HCT116 (cell line): ENCODE measurements at regions not wholly inside any gene's neighbourhood (a gene's known extent, or its start where the extent isn't known, plus 50 kb on each side); places are given as distances from the start of the nearest gene placed in this dataset.

Source experiments
- ATAC-seq: fragments of 200-7000 bp; cut with Tn5 transposase; 2 replicates; pipeline ENCODE4 v1.9.1; 2020; ENCODE audit warnings: mild to moderate bottlenecking, moderate library complexity
- BruUV-seq: library from RNA; stranded (reverse); fragments of 400-500 nt; replicated peaks from 2 replicates; lab custom pipeline; 2021; lab: Mats Ljungman, UMichigan
- CTCF ChIA-PET: fragments of 300-600 bp; sonication (Branson Sonifier 250); formaldehyde crosslinking; loops from one replicate; lab custom pipeline; 2021; ENCODE audit warnings: antibody characterized with exemption; lab: Charles Lee
- POLR2A ChIA-PET: fragments of 300-600, 350-600 bp; sonication (Branson Sonifier 250); formaldehyde crosslinking; loops from one replicate; lab custom pipeline; 2021; ENCODE audit warnings: antibody characterized with exemption; lab: Charles Lee
- RAD21 ChIA-PET, 2 experiments: fragments of 300-600 bp; sonication (Branson Sonifier 250); formaldehyde crosslinking; loops; one replicate each; lab custom pipeline; 2023; ENCODE audit warnings: low total read pairs in 2 of 2; ENCODE audit not compliant: uncharacterized antibody in 2 of 2, unreplicated experiment in 2 of 2, low non-redundant PET in 1 of 2; lab: Charles Lee
- DNase-seq: peaks from one replicate; pipeline ENCODE4 v3.0.0-alpha.2; 2010; ENCODE audit warnings: low read depth, low spot score
- H2AFZ ChIP-seq: fragments of 200-600 bp; shearing (Covaris generic), sonication (generic); 2 replicates; pipeline ENCODE4 v1.6.1; 2017; ENCODE audit warnings: low read depth, mixed run types, mixed read lengths, antibody characterized with exemption, low read length; ENCODE audit not compliant: poor library complexity, severe bottlenecking
- H3K27ac ChIP-seq: 2 replicates; pipeline ENCODE4 v1.5.1; 2012; ENCODE audit warnings: low read depth, low read length
- H3K27me3 ChIP-seq: fragments of 200-600 bp; sonication (generic); 2 replicates; pipeline ENCODE4 v1.6.1; 2016; ENCODE audit warnings: mixed run types, low read length, mixed read lengths; ENCODE audit not compliant: insufficient read depth
- H3K36me3 ChIP-seq, 2 experiments: fragments of 200-500 bp in 1 of 2; fragments of 200-600 bp in 1 of 2; sonication (Bioruptor generic) in 1 of 2; sonication (generic) in 1 of 2; 2 replicates each; pipeline versions ENCODE4 v1.5.1 to v1.6.1; 2014 to 2016; ENCODE audit warnings: low read length in 2 of 2, inconsistent platforms in 1 of 2, mixed read lengths in 1 of 2, mixed run types in 1 of 2; ENCODE audit not compliant: insufficient read depth in 2 of 2, control insufficient read depth in 1 of 2
- H3K4me1 ChIP-seq, 2 experiments: fragments of 200-600 bp in 1 of 2; sonication (generic) in 1 of 2; 2 replicates each; pipeline versions ENCODE4 v1.5.1 to v1.6.1; 2012 to 2017; ENCODE audit warnings: low read length in 2 of 2, inconsistent platforms in 1 of 2, mild to moderate bottlenecking in 1 of 2, mixed read lengths in 1 of 2, mixed run types in 1 of 2, moderate library complexity in 1 of 2; ENCODE audit not compliant: insufficient read depth in 2 of 2, control insufficient read depth in 1 of 2
- H3K4me2 ChIP-seq: fragments of 200-600 bp; sonication (generic); 2 replicates; pipeline ENCODE4 v1.6.1; 2017; ENCODE audit warnings: mixed run types, low read length, mixed read lengths
- H3K4me3 ChIP-seq, 2 experiments: fragments of 200-600 bp in 1 of 2; sonication (generic) in 1 of 2; replicated peaks in 1 of 2; 2 replicates each; pipeline ENCODE4 v1.5.1; 2011 to 2016; ENCODE audit warnings: low read length in 2 of 2, control low read depth in 1 of 2, low read depth in 1 of 2, mild to moderate bottlenecking in 1 of 2, mixed read lengths in 1 of 2, mixed run types in 1 of 2
- H3K79me2 ChIP-seq: fragments of 200-600 bp; sonication (generic); 2 replicates; pipeline ENCODE4 v1.6.1; 2017; ENCODE audit warnings: mild to moderate bottlenecking, mixed run types, low read length, moderate library complexity, mixed read lengths; ENCODE audit not compliant: insufficient read depth
- H3K9ac ChIP-seq: fragments of 200-600 bp; sonication (generic); 2 replicates; pipeline ENCODE4 v1.6.1; 2016; ENCODE audit warnings: low read length, mixed read lengths
- H3K9me2 ChIP-seq: fragments of 200-600 bp; sonication (generic), shearing (Covaris generic); 2 replicates; pipeline ENCODE4 v1.6.1; 2017; ENCODE audit warnings: mixed run types, mild to moderate bottlenecking, moderate library complexity; ENCODE audit not compliant: insufficient read depth
- H3K9me3 ChIP-seq, 2 experiments: fragments of 200-500 bp in 1 of 2; fragments of 200-600 bp in 1 of 2; sonication (Bioruptor generic) in 1 of 2; sonication (generic) in 1 of 2; 2 replicates each; pipeline ENCODE4 v1.6.1; 2014 to 2017; ENCODE audit warnings: low read length in 2 of 2, mixed read lengths in 2 of 2, inconsistent platforms in 1 of 2, low read depth in 1 of 2, mild to moderate bottlenecking in 1 of 2, mixed run types in 1 of 2, moderate library complexity in 1 of 2; ENCODE audit not compliant: control insufficient read depth in 1 of 2, insufficient read depth in 1 of 2
- H4K20me1 ChIP-seq: fragments of 200-600 bp; sonication (generic), shearing (Covaris generic); 2 replicates; pipeline ENCODE4 v1.6.1; 2017; ENCODE audit warnings: mixed run types, mild to moderate bottlenecking, moderate library complexity; ENCODE audit not compliant: insufficient read depth
- CBX3 ChIP-seq: IDR thresholded peaks from 2 replicates; pipeline ENCODE4 v1.6.1; 2012; ENCODE audit warnings: low read depth
- CEBPB ChIP-seq: IDR thresholded peaks from 2 replicates; pipeline ENCODE4 v1.6.1; 2012; ENCODE audit warnings: low read depth
- EGR1 ChIP-seq: IDR thresholded peaks from 2 replicates; pipeline ENCODE4 v1.6.1; 2012; ENCODE audit warnings: low read depth
- ELF1 ChIP-seq: IDR thresholded peaks from 2 replicates; pipeline ENCODE4 v1.6.1; 2012; ENCODE audit warnings: low read depth, borderline replicate concordance
- EZH2 ChIP-seq: fragments of 200-600 bp; sonication (generic); IDR thresholded peaks from 2 replicates; pipeline ENCODE4 v1.6.1; 2017; ENCODE audit warnings: antibody characterized with exemption, mixed run types
- EZH2phosphoT487 ChIP-seq: fragments of 200-600 bp; IDR thresholded peaks from 2 replicates; pipeline ENCODE4 v1.6.1; 2018; ENCODE audit warnings: antibody characterized with exemption, borderline replicate concordance
- JUND ChIP-seq: IDR thresholded peaks from 2 replicates; pipeline ENCODE4 v1.6.1; 2012
- POLR2A ChIP-seq: IDR thresholded peaks from 2 replicates; pipeline ENCODE4 v1.7.0; 2011; ENCODE audit warnings: borderline replicate concordance; ENCODE audit not compliant: insufficient read depth, insufficient read length; ENCODE audit errors: extremely low read depth
- POLR2AphosphoS5 ChIP-seq: IDR thresholded peaks from 2 replicates; pipeline ENCODE4 v1.6.1; 2011; ENCODE audit warnings: mild to moderate bottlenecking, low read depth, low read length, moderate library complexity
- RAD21 ChIP-seq: IDR thresholded peaks from 2 replicates; pipeline ENCODE4 v1.6.1; 2012; ENCODE audit warnings: low read depth, mild to moderate bottlenecking
- SP1 ChIP-seq: IDR thresholded peaks from 2 replicates; pipeline ENCODE4 v1.6.1; 2012; ENCODE audit warnings: low read depth
- SRF ChIP-seq: IDR thresholded peaks from 2 replicates; pipeline ENCODE4 v1.6.1; 2012; ENCODE audit warnings: low read depth
- TCF7L2 ChIP-seq: IDR thresholded peaks from 2 replicates; pipeline ENCODE4 v1.7.0; 2011; ENCODE audit warnings: borderline replicate concordance, inconsistent platforms; ENCODE audit not compliant: insufficient read depth, insufficient read length; ENCODE audit errors: extremely low read depth
- YY1 ChIP-seq: IDR thresholded peaks from 2 replicates; pipeline ENCODE4 v1.6.1; 2011; ENCODE audit warnings: low read length, low read depth, moderate library complexity, mild to moderate bottlenecking; ENCODE audit not compliant: insufficient replicate concordance; ENCODE audit errors: extremely low read depth
- intact Hi-C: fragments of 100-400 bp; cut with micrococcal nuclease; formaldehyde crosslinking; loops from 2 replicates; pipeline ENCODE4 v1.10.0; 2022
- TF ChIP-seq, protein P1 (sequence below), 3 experiments: fragments of 200-600 bp in 1 of 3; sonication (generic) in 1 of 3; IDR thresholded peaks in 2 of 3; conservative IDR thresholded peaks in 1 of 3; 2 replicates each; pipeline ENCODE4 v1.5.1; 2012 to 2017; ENCODE audit warnings: low read depth in 2 of 3, low read length in 2 of 3, antibody characterized with exemption in 1 of 3, borderline replicate concordance in 1 of 3, control low read depth in 1 of 3, mild to moderate bottlenecking in 1 of 3, mixed read lengths in 1 of 3, mixed run types in 1 of 3, moderate library complexity in 1 of 3; ENCODE audit not compliant: insufficient read depth in 1 of 3
- TF ChIP-seq, protein P2 (sequence below): IDR thresholded peaks from 2 replicates; pipeline ENCODE4 v1.6.1; 2012
- TF ChIP-seq, protein P3 (sequence below): IDR thresholded peaks from 2 replicates; pipeline ENCODE4 v1.6.1; 2012; ENCODE audit warnings: low read depth

DNA sequence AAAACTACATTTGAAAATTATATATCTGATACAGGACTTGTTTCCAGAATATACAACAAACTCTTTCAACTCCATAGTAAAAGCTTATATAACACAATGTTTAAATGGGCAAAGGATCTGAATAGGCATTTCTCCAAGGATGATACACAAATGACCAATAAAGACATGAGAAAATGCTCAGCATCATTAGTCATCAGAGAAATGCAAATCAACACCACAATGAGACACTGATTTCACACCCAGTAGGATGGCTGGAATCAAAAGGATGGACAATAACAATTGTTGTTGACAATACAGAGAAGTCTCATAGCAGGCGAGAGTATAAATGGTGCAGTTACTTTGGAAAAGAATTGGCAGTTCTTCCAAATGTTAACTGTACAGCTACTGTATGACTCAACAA is 394.9 kb downstream of the BCL11B start:
- RAD21 ChIA-PET, result no interaction called here

More for the DNA sequence above, 394.9 kb downstream of the BCL11B start:
- BruUV-seq, result no TSS peak
- no peaks in the 10 kb centered on the region for H3K79me2 ChIP-seq
- H3K9me2 ChIP-seq, result no peaks in the 10 kb centered on the region
- H3K27me3 ChIP-seq, result no peaks in the 10 kb centered on the region
- H3K4me2 ChIP-seq, result no peak overlapping the region
- TF ChIP-seq POLR2AphosphoS5 (no peak), JUND (no peak), EZH2 (no peak), YY1 (no peak), EGR1 (no peak), EZH2phosphoT487 (no peak), TCF7L2 (no peak), ELF1 (no peak), SRF (no peak), CEBPB (no peak), CBX3 (no peak), POLR2A (no peak), RAD21 (no peak), SP1 (no peak)
- TF ChIP-seq, protein P1, sequence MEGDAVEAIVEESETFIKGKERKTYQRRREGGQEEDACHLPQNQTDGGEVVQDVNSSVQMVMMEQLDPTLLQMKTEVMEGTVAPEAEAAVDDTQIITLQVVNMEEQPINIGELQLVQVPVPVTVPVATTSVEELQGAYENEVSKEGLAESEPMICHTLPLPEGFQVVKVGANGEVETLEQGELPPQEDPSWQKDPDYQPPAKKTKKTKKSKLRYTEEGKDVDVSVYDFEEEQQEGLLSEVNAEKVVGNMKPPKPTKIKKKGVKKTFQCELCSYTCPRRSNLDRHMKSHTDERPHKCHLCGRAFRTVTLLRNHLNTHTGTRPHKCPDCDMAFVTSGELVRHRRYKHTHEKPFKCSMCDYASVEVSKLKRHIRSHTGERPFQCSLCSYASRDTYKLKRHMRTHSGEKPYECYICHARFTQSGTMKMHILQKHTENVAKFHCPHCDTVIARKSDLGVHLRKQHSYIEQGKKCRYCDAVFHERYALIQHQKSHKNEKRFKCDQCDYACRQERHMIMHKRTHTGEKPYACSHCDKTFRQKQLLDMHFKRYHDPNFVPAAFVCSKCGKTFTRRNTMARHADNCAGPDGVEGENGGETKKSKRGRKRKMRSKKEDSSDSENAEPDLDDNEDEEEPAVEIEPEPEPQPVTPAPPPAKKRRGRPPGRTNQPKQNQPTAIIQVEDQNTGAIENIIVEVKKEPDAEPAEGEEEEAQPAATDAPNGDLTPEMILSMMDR (IDR thresholded peaks at IDR 0.05 in 2 of 3, conservative IDR thresholded peaks at IDR 0.05 in 1 of 3; ENCODE audit: borderline replicate concordance in 1 of 3, insufficient read depth in 1 of 3, low read depth in 2 of 3, low read length in 2 of 3), result no peak
- TF ChIP-seq, protein P2, sequence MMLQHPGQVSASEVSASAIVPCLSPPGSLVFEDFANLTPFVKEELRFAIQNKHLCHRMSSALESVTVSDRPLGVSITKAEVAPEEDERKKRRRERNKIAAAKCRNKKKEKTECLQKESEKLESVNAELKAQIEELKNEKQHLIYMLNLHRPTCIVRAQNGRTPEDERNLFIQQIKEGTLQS, result no peak
- TF ChIP-seq, protein P3, sequence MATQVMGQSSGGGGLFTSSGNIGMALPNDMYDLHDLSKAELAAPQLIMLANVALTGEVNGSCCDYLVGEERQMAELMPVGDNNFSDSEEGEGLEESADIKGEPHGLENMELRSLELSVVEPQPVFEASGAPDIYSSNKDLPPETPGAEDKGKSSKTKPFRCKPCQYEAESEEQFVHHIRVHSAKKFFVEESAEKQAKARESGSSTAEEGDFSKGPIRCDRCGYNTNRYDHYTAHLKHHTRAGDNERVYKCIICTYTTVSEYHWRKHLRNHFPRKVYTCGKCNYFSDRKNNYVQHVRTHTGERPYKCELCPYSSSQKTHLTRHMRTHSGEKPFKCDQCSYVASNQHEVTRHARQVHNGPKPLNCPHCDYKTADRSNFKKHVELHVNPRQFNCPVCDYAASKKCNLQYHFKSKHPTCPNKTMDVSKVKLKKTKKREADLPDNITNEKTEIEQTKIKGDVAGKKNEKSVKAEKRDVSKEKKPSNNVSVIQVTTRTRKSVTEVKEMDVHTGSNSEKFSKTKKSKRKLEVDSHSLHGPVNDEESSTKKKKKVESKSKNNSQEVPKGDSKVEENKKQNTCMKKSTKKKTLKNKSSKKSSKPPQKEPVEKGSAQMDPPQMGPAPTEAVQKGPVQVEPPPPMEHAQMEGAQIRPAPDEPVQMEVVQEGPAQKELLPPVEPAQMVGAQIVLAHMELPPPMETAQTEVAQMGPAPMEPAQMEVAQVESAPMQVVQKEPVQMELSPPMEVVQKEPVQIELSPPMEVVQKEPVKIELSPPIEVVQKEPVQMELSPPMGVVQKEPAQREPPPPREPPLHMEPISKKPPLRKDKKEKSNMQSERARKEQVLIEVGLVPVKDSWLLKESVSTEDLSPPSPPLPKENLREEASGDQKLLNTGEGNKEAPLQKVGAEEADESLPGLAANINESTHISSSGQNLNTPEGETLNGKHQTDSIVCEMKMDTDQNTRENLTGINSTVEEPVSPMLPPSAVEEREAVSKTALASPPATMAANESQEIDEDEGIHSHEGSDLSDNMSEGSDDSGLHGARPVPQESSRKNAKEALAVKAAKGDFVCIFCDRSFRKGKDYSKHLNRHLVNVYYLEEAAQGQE, result no peak
- TF ChIP-seq, all 23 proteins: peak for 0
- Histone ChIP-seq H4K20me1 (no peaks in the 10 kb centered on the region), H3K9me3 (no peaks in the 10 kb centered on the region), H3K4me1 (no peaks in the 10 kb centered on the region), H3K27ac (no peak overlapping the region), H3K4me3 (no peak overlapping the region), H3K9ac (no peak overlapping the region), H2AFZ (no peak overlapping the region), H3K36me3 (no peaks in the 10 kb centered on the region)
- ATAC-seq (no peak), DNase-seq (no peak)
- ChIA-PET CTCF (no interaction called here), POLR2A (no interaction called here)
- intact Hi-C loops, result no loop called here
